Stimulated activated naive CD8-positive, alpha-beta T cell treated with anti-CD3 and anti-CD28 coated beads, Interleukin-15, Interleukin-2, amounts not matched to agents 100 U/mL and 50 U/mL, for 24 hours (primary cell): ENCODE measurements at regions not wholly inside any gene's neighbourhood (a gene's known extent, or its start where the extent isn't known, plus 50 kb on each side); places are given as distances from the start of the nearest gene placed in this dataset.

Experiments used
- ATAC-seq: fragments of 150-1000 bp; cut with Tn5 transposase; one replicate; pipeline ENCODE4 v1.10.0; 2021
- DNase-seq: peaks from one replicate; pipeline ENCODE4 v3.0.0; 2021

- ATAC-seq, result no peak
Measured at GRCh38 chr2:236317938-236318396, 53.8 kb upstream of the ASB18 start.

GRCh38 chr2:236318401-236318800 lies 54.2 kb upstream of the ASB18 start:
- ATAC-seq (no peak), DNase-seq (no peak)

More at GRCh38 chr2:236317938-236318396, 53.8 kb upstream of the ASB18 start:
- no peak for DNase-seq

GRCh38 chr2:236319036-236319435 lies 54.8 kb upstream of the ASB18 start:
- ATAC-seq (no peak), DNase-seq (no peak)

- DNase-seq (no peak), ATAC-seq (no peak)
Measured at GRCh38 chr2:236321415-236321814, 57.2 kb upstream of the ASB18 start.

GRCh38 chr2:236333417-236334121 lies 69.4 kb upstream of the ASB18 start:
- ATAC-seq (no peak), DNase-seq (no peak)

GRCh38 chr2:236334122-236334876 lies 70.1 kb upstream of the ASB18 start:
- no peak for DNase-seq
- no peak for ATAC-seq

- no peak for DNase-seq
- ATAC-seq, result no peak
Measured at GRCh38 chr2:236335696-236336574, 71.7 kb upstream of the ASB18 start.

- no peak for DNase-seq
- ATAC-seq, result no peak
Measured at GRCh38 chr2:236336575-236337464, 72.6 kb upstream of the ASB18 start.

GRCh38 chr2:236337465-236338325 lies 73.5 kb upstream of the ASB18 start:
- no peak for DNase-seq

GRCh38 chr2:236338495-236339184 lies 74.4 kb upstream of the ASB18 start:
- ATAC-seq (no peak), DNase-seq (no peak)

More at GRCh38 chr2:236337465-236338325, 73.5 kb upstream of the ASB18 start:
- no peak for ATAC-seq

- ATAC-seq (no peak), DNase-seq (no peak)
Measured at GRCh38 chr2:236340251-236340650, 76.0 kb upstream of the ASB18 start.

GRCh38 chr2:236341067-236341466 lies 76.9 kb upstream of the ASB18 start:
- DNase-seq, result no peak
- no peak for ATAC-seq

GRCh38 chr2:236341721-236342120 lies 77.5 kb upstream of the ASB18 start:
- ATAC-seq (no peak), DNase-seq (no peak)

GRCh38 chr2:236342507-236342906 lies 78.3 kb upstream of the ASB18 start:
- no peak for DNase-seq
- ATAC-seq, result no peak

GRCh38 chr2:236342951-236343350 lies 78.7 kb upstream of the ASB18 start:
- no peak for DNase-seq
- ATAC-seq, result no peak

GRCh38 chr2:236343400-236344161 lies 79.4 kb upstream of the ASB18 start:
- DNase-seq (peak; percentile 27), ATAC-seq (peak; percentile 11)

GRCh38 chr2:236344446-236344845 lies 80.2 kb upstream of the ASB18 start:
- DNase-seq, result no peak
- ATAC-seq, result no peak

GRCh38 chr2:236345081-236345714 lies 81.0 kb upstream of the ASB18 start:
- no peak for ATAC-seq

GRCh38 chr2:236346366-236346765 lies 82.2 kb upstream of the ASB18 start:
- ATAC-seq, result no peak

More at GRCh38 chr2:236345081-236345714, 81.0 kb upstream of the ASB18 start:
- no peak for DNase-seq

More at GRCh38 chr2:236346366-236346765, 82.2 kb upstream of the ASB18 start:
- DNase-seq, result no peak
